GM18873 (cell line): ENCODE measurements at regions not wholly inside any gene's neighbourhood (a gene's known extent, or its start where the extent isn't known, plus 50 kb on each side); places are given as distances from the start of the nearest gene placed in this dataset.

Experiments
- ATAC-seq: cut with Tn5 transposase; IDR thresholded peaks from one replicate; pipeline ENCODE4 v1.9.1; 2021; ENCODE audit warnings: mild to moderate bottlenecking, moderate library complexity, moderate number of reproducible peaks; ENCODE audit not compliant: unreplicated experiment, low FRiP score

DNA sequence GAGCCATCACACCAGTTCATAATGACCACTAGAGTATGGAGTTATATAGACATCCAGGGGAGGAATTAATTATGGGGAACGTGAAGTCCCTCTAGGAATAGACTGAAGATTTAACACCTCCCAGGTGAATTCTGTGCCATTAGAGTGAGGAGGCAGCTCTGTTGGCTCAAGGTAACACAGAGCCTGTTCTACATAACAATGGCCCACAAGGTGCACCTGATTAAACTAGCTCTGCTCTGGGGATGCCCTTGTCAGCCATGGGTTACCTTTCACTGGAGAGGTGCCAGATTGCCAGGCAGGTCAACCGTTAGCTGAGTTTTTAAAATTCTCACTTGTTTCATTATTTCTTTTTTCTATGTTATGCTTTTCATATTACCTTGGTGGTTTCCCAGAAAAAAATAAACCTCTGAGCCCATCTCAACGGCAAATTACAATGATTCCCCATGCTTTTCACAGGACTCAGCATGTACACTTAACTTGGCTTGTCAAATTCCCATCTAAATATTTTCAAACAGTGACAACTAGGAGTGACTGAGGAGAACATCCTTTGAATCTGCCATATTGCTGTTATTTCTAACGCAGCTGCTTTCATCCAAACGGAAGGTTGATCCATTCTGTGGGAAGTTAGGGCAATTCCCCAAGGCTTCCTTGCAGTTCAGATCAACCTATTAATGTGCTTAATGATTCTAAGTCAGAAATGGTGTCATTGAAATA lies 512.9 kb downstream of the MCTP2 start:
- ATAC-seq, result no peak

DNA sequence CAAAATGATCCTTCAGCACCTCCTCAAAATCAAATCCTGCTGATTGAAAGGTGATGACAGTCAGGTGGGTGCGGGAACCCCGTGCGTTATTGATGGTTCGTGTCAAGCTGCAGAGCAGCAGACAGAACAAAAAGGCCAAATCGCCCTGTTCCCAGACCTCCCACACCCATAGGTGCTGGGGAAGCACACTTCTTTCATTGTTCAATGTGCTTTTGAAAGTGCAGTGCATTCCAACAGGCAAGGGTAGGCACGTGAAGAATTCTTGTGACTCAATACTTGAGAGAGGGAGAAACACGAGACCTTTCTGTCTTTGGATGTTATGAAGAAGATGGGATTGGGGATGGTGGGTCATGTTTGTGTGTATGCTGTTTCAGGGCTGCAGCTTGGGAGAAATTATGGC lies 514.0 kb downstream of the MCTP2 start:
- no peak for ATAC-seq

DNA sequence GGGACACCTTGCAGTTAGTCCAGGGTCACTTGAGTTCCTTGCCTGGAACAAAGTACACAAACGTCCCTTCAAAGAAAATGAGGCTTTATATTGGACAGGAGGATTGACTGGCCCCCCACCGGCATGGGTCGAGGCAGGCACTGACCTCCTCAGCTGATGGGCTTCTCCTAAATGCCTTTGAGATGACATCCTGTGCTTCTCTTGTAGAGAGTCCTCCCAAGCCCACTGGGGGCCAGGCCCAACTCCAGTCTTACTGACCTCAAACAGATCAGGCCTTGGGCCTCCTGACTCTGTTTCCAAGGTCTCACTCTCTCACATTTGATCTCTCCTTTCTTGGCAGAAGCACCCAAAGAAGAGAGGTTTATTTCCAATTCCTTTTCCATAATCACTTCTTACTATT lies 516.1 kb downstream of the MCTP2 start:
- ATAC-seq, result no peak

DNA sequence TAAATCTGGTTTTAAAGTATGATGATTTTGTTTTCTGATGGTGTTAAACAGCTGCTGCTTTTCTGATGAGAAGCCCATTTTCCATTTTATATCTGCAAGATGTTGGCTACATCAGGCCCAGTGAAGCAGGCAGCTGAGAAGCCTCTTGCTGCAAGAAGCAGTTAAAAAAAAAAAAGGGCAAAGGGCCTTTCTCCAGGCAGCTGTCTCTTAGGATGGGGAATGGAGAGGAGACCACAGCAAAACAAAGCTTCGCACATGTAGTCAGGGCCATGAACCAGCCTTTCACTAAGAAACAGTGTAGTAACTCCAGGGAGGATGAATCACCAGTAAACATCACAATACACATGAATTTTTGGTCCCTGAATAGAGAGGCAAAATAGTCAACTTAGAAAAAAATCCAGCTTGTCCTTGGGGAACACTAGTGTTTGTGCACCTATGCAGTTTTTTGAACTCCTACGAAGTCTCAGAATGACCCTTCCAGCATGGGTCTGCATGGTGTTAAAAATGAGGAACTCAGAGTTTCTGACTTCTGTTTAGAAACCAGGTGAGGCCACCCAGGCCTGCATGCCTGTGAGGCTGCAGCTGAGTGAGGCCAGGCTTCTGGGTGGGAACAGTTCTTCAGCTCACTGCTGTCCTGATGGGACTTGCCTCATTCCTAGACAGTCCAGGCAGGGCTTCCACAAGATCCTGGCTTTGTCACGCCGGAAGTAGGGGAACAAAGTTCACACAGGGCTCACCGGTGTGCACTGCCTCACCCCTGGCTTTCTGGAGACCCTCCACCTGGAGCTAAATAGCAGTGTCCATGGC lies 518.7 kb downstream of the MCTP2 start:
- no peak for ATAC-seq

DNA sequence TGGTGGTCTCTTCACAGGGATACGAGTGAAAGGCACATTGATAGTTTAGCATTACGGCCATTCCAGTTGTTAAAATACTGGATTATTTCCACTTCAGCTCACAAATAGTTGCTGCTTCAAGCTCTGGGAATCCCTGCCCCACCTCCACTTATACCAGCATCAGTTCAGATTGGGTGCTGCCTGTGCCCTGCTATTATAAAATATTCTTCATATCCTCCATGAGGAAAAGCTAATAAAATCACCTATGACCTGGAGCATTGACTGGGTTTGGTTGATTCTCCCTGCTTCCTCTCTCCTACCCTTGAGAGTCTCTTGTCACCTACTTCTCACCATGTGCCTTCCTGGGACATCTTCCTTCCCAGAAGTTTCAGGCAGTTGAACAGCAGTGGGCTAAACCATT lies 529.0 kb downstream of the MCTP2 start:
- no peak for ATAC-seq

DNA sequence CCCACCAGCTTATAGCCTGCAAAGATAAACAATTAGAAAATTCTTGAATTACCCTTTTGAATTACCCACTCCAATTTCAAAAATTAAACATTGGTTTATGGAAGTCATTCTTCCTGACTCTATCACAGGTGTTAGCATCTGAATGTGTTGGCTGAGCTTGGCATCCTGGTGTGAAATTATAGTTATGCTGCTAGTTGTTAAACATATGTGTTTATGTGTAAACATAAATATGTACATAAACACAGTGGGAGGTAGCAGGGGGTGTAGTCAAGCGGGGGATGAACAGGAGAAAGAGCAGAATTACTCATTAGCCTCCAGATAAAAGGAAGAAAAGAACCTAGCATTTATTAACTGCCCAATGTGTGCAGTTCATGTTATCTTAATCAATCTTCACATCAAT lies 530.2 kb downstream of the MCTP2 start:
- ATAC-seq, result no peak

DNA sequence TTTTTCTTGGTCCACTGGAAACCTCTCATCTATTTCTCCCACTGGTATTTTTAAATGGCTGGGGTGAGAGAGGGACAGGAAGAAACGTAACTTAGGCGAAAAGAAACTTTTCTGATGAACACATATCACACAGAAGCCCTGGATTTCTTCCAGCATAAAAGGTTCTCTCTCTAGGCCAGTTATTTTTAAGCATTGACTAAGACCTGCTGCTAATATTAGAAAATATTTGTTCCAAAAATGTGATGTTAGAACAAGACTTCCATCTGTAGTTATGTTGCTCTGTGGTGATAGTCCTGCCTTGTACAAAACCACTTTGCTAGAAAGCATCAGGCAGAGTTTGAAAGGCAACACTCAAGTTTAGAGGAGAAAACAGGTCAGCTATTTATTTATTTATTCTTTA lies 537.7 kb downstream of the MCTP2 start:
- ATAC-seq, result no peak

DNA sequence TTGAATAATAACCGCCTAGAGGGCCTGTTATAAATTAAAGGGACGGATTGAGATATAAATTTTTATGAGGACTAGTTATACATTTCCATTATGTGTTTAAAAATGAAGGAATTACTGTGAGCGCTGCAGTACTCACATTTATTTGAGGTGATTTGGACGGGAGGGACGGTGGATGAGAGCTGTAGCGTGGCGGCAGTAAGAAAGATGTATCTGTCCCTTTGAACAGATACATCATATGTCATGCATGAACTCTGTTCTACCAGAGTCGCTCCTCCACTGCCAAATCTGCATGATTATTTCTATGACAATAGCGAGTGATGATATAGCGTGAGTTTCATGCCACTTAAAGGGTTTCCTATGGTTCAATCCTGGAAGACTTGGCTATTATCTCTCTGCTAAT lies 538.8 kb downstream of the MCTP2 start:
- no peak for ATAC-seq

DNA sequence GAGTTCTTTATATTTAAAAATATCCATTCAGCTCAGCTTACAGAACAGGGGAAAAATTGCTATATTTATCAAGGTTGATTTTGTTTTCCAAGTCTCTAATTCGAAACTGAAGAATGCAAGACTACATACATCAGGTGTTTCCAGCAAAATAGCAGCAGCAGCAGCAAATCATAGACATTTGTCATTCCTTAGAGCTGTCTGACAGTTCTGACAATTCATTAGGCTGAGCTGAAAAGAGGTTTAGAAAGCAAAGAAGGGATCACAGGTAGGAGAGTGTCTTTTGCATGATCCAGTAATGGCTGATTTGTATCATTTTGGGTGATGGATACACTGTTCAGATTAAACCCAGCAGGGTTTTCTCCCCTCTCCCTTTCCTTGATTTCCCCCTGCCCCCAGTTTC lies 545.7 kb downstream of the MCTP2 start:
- no peak for ATAC-seq

DNA sequence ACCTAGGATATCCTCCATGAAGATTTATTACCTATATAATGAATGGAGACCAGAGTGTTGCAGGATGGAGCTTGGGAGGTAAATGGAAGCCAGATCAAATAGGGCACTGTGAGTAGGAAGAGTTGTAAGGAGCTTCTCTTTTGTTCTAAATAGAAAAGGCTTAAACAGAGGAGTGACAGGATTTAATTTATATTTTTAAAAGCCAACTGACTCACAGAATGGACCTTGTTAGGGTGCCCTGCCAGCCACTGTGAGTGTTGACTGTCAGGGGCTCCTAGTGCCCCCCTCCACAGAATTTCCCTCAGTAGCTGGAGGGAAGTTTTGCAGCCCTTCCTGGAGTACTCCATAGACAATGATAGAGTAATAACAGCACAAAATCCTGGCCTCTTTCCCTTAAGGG lies 547.5 kb downstream of the MCTP2 start:
- ATAC-seq, result no peak

DNA sequence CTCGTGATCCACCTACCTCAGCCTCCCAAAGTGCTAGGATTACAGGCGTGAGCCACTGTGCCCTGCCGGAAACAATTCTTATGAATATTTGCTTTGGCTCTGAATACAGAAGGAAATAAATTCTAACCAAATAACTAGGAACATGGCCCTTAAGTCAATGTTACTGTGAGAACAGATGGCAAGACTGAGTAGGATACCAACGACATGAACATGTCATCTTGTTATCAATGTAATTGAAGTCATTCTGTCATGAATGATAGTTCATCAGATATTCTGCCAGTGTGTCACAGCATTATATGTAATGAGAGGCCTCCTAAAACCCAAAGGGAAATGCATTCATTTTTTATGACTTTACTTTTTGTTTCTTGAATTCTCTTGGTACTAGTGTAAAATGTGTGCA lies 548.8 kb downstream of the MCTP2 start:
- no peak for ATAC-seq

DNA sequence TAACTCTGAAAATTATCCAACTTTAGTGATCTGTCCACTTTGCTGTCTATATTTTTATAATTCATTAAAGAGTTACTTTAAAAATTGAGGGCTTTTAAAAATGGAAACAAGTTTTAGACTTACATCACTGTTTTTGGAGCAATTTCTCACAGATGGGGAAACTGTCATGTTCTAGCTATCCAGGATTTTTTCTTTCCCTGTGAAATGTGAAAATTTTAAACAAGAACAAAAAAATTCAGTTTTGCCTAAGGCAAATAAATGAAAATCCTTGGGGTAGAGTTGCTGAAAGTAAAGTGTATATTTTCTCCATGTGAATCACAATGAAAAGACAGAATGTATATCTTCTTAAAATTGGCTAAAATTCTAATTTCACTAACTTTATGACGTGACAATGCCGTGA lies 553.7 kb downstream of the MCTP2 start:
- ATAC-seq, result no peak

DNA sequence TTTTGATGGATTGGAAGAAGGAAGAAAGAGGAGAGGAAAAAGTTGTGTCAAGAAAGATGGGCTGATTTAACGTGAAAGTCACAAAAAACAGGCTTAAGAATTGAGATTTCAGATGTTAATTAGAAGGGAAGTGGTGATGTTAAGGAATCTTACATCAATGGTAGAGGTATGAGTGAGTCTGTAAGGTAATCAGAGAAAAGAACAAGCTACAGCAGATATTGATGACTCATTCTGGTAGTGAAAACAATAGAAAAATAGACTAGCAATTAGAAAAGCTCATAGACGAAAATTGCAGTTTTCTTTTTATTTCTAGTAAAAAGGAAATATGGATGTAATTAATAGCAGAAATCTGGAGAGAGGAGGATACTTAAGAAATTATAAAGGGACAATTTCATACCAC lies 559.6 kb downstream of the MCTP2 start:
- no peak for ATAC-seq

DNA sequence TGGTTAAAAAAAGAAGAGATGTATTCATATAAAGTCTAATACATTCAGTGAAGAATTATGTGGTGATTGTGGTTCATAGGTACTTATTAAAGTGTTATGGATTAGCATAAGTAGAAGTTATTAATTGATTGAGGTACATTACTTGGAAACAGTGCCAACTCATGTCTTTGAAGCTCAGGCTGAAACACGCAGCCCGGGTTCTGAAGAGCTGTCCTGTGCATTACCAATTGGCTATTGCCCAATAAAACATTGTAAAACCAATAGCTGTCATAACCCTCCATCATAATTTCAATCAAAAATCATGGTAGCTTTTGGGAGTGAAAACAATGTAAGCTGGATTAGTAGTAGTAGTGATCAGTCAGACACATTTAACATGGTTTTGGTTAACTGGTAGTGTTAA lies 560.1 kb downstream of the MCTP2 start:
- ATAC-seq, result no peak

DNA sequence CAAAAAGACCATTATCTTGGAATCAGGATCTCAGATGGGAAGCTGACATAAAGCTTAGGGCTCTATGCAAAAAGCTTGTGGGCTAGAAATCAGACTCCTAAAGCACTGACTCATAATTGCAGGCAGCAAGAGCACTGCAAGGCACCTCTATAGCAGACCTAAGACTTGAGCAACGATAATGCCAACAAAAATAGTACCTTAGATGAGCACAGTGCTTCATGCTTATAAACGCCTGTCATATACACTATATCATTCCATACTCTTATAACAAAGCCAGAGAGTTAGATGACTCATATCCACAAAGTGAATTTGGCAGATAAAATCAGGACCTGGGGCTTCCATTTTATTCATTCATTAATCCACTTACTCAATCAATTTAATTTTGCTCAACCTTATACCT lies 560.8 kb downstream of the MCTP2 start:
- no peak for ATAC-seq

DNA sequence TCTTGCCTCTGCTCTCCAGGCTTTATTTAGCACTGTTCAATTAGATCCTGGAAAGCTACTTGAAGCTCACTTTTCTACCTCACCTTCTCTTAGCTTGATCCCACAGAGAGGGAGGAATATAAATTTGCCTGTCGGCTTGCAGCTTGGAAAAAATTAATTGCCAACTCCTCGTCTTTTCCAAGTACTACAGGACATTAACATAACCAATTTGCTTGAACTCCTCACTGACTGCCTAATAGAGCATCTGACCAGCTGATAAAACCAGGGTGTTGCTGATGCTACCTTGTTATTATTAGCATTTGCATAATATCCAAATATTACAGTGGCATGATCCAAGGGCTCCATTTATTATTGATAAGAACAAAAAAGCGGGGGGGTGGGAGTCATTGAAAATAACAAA lies 561.8 kb downstream of the MCTP2 start:
- no peak for ATAC-seq

DNA sequence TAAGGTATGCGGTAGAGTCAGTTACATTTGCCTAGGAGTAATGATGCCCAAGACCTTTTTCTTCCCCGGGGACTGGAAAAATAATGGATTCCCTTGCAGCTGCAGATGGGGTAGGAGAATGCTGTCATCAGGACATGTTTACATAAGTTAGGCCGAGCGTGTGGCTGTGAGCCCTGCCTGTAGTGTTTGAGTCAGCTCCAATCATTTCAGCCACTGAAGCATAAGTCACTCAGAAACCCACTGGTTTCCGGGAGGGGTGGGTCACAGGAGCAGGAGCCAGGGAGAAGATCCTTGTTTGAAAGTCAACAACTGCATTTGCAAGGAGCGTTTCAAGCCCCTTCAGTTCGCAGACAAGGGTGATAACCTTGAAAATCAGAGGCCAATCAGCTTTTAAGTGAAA lies 562.3 kb downstream of the MCTP2 start:
- no peak for ATAC-seq

DNA sequence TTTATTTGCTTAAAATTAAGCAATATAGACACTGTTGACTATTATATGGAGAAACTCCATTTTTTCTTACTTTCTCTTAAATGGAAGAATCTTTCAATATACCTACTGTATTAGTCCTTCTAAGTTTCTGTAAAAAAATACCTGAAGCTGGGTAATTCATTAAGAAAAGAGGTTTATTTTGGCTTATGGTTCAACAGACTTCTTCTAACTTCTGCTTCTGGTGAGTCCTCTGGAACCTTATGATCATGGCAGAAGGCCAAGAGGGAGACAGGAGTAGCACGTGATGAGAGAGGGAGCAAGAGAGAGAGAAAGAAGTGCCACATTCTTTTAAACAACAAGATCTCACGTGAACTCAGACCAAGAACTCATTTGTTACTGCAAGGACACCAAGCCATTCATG lies 573.3 kb downstream of the MCTP2 start:
- no peak for ATAC-seq

DNA sequence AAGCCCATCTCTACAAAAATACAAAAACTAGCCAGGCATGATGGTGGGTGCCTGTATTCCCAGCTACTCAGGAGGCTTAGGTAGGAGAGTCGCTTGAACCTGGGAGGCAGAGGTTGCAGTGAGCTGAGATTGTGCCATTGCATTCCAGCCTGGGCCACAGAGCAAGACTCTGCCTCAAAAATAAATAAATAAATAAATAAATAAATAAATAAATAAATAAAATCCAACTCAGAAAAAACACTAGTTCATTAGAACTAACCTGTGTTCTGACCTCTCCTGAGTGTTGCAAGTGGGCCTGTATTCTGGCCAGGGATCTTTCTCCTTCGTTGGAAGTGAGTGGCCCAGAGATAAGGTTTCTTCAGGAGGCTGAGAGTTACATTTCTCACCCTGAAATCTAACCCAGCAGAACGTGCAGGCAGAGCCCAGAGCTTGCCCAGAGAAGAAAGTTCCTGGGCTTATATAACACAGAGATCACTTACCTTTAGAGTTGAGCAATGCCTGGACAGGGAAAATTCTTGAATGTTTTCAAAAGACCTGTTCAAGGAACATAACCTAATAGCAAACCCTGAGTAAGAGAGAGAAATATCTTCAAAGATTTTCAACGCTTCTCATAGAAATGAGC lies 583.9 kb downstream of the MCTP2 start:
- no peak for ATAC-seq

DNA sequence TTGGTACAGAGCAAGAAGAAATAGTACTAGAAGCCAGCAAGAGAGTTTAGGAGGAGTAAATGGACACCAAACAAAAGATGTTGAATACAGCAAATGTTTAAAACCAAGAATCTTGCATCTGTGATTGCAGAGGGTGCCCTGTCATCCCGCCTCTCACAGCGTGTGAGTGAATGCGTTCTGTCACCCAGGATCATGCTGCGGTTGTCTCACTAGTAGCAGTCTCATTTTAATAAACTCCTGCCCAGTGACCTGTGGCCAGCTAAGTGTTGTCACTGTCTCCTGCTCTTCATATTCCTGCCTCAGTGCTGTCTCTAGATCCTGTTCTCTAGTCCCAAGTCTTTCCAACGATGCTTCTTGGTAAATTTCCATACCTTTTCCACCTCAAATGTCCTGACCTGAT lies 584.6 kb downstream of the MCTP2 start:
- no peak for ATAC-seq
